Left kidney (tissue), 1 donor: ENCODE measurements at regions not wholly inside any gene's neighbourhood (a gene's known extent, or its start where the extent isn't known, plus 50 kb on each side); places are given as distances from the start of the nearest gene placed in this dataset.
"Not testable (repeated sequence)": the region's sequence is repeated elsewhere in the genome, so short reads cannot be mapped to it uniquely, and the experiment has no call there.

Experiments
- DNase-seq: peaks from one replicate; pipeline ENCODE4 v3.0.0-alpha.2; 2013

DNA sequence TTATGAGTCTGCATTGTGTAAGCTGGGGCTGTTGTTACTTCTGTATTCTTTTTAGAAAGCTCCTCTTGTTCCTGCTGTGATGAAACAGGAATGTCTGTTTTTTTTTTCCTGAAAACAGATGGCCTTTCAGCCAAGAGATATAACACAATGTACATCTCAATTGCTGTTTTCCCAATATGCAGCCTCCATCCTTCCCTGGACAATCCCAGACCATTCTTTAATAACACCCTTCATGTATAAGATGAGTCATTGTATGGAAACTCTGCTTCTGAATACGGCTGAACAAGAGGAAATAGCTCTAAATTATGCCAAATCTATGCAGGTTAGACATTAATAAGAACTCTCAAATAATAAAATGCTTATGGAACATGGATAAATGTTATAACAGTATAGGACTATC lies 60.2 kb upstream of the LRRC4C start:
- DNase-seq = no peak

DNA sequence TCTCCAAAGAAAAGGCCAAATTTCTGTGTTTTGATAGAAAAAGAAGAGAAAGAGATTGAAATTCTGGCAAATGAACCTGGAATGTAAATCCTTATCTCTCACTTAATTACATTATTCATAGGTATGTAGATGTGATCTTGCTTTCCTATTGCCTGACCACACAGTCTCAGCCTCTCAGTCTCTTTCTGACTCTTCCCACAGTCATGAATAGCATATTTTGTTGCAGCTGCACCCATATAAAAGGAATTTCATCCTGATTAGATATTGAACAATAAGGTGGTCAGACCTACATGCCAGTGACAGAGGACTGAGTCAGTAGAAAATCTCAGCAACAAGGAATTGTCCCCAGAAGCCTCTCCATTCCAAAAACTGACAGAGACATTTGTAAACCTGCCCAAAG lies 62.9 kb upstream of the LRRC4C start:
- no peak for DNase-seq

GRCh38 chr11:41522899-41523672 lies 63.6 kb upstream of the LRRC4C start:
- DNase-seq = no peak

- no peak for DNase-seq
These were observed 68.1 kb upstream of the LRRC4C start for GRCh38 chr11:41527530-41527929.

DNA sequence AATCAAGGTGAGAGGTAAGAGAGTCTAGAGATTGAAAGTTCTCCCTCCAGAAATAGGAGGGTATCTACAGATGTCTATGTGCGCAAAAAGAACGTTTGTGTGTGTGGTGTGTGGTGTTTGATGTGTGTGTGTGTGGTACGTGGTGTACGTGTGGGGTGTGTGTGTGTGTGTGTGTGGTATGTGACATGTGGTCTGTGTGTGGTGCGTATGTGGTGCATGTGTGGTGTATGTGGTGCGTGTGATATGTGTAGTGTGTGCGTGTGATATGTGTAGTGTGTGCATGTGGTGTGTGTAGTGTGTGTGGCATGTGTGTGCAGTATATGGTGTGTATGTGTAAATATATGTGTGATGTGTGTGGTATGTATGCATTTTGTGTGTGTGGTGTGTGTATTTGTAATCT lies 73.0 kb upstream of the LRRC4C start:
- DNase-seq = no peak

- DNase-seq = no peak
These were observed 74.3 kb upstream of the LRRC4C start for GRCh38 chr11:41533761-41534160.

GRCh38 chr11:41534391-41534790 lies 74.9 kb upstream of the LRRC4C start:
- DNase-seq = no peak

DNA sequence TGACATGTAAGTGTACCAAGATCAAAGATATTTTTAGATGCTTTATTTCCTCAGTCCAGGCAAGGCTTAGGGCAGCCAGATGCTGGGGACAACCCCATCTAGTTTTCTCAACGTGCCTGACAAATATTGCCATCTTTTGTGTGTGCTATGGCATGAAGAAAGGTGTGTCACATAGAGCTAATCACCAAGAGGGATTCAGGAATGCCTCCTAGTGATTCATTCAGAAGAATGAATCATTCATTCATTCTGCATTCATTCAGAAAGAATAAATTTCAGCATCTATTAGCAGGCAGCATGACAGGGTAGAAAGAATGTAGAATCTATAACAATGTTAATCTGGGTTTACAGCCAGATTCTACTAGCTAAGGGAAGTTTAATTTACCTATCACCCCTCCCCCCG lies 75.4 kb upstream of the LRRC4C start:
- DNase-seq = no peak

DNA sequence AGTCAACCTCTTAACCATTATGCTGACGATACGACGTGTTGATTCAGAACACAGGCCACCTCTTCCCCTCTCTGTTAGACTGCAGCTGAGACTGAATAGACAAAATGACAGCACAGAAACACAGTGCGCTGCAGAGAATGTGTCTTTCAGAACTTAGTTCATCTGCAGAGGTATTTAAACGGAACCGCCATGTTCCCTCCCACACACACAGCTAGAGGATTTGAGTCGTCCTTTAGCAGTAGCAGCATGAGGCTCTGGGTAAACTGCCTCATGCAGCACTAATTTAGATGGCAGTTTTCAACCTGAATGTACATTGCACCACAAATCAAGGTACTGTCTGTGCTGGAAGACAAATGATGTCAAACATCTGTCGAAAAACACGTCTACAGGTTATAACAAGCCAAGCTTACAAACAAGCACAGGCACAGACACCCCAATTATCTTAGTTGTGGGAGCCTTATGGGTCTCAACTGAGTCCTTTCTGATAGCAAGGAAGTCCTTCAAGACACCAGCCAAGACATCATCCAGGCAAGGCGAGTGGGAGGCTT lies 76.6 kb upstream of the LRRC4C start:
- DNase-seq = peak; percentile 26

DNA sequence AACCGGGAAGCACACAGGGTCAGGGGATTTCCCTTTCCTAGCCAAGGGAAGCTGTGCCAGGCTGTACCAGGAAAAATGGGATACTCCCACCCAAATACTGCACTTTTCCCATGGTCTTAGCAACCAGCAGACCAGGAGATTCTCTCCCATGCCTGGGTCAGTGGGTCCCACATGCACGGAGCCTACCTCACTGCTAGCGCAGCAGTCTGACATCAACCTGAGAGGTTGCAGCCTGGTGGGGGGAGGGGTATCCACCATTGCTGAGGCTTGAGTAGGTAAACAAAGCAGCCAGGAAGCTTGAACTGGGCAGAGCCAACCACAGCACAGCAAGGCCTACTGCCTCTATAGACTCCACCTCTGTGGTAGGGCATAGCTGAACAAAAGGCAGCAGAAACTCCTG lies 85.5 kb upstream of the LRRC4C start:
- DNase-seq = not testable (repeated sequence)

- DNase-seq = no peak
These were observed 119.1 kb upstream of the LRRC4C start for GRCh38 chr11:41578421-41579051.

GRCh38 chr11:41579546-41579945 lies 120.1 kb upstream of the LRRC4C start:
- no peak for DNase-seq

DNA sequence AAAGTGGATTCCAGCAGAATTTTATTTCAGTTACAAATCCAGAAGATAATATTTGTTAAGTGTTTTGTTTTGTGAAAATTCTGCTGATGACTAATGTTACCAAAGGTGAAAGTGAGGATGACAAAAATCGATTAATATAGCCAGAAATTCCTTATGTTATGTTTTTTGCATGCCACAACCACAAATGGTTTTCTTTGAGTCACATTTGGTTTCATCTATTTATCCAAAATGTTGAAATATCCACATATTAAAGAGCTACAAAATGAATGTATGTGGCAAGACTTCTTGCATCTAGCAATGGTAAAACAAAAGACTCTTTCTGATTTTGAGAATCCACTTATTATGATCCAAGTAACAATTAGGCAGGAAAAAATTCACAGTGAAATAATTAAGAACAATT lies 150.1 kb upstream of the LRRC4C start:
- no peak for DNase-seq

GRCh38 chr11:41612415-41612814 lies 153.0 kb upstream of the LRRC4C start:
- DNase-seq = no peak

- no peak for DNase-seq
These were observed 153.9 kb upstream of the LRRC4C start for GRCh38 chr11:41613326-41613725.

DNA sequence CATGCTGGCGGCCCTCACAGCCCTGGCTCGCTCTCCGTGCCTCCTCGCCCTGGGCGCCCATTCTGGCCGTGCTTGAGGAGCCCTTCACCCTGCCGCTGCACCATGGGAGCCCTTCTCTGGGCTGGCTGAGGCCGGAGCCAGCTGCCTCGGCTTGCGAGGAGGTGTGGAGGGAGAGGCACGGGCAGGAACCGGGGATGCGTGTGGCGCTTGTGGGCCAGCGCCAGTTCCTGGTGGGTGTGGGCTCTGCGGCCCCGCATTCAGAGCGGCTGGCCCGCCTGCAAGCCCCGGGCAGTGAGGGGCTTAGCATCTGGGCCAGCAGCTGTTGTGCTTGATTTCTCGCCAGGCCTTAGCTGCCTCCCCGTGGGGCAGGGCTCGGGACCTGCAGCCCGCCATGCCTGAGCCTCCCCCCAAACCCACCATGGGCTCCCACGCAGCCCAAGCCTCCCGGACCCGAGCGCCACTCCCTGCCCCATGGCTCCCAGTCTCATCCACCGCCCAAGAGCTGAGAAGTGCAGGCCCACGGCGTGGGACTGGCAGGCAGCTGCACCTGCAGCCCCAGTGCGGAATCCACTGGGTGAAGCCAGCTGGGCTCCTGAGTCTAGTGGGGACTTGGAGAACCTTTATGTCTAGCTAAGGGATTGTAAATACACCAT lies 163.4 kb upstream of the LRRC4C start:
- no peak for DNase-seq

DNA sequence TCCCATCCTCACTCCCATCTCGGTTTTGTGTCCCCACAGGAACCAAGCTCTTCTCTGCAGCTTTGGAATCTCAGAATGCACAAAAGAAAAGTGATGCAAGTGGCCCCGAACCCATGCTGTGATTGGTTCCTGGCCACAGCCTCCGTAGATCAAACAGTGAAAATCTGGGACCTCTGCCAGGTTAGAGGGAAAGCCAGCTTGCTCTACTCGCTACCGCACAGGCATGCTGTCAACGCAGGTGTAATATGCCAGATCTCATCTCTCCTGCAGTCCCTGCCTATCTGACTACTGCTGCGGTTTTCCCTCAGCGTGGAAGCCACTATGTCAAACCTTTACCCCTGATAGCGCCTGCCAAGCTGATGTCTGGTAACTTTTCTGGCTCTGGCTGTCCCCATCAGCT lies 200.5 kb upstream of the LRRC4C start:
- no peak for DNase-seq

DNA sequence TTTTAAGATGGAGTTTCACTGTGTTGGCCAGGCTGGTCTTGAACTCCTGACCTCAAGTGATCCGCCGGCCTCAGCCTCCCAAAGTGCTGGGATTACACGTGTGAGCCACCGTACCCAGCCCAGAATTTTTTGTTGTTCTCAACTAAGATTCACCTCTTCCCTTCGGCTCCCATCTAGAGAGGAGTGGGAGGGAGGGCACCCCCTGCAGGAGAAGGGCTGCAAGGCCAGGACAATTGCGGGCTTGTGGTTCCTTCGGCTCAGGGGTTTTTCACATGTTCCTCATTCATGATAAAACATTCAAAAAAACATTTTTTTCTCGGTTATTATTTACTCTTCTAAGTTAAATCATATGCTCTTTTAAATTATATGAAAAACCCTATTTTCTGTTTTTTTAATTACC lies 201.1 kb upstream of the LRRC4C start:
- DNase-seq = no peak

GRCh38 chr11:41665441-41666360 lies 206.2 kb upstream of the LRRC4C start:
- no peak for DNase-seq

- no peak for DNase-seq
These were observed 207.7 kb upstream of the LRRC4C start for GRCh38 chr11:41666951-41667653.

DNA sequence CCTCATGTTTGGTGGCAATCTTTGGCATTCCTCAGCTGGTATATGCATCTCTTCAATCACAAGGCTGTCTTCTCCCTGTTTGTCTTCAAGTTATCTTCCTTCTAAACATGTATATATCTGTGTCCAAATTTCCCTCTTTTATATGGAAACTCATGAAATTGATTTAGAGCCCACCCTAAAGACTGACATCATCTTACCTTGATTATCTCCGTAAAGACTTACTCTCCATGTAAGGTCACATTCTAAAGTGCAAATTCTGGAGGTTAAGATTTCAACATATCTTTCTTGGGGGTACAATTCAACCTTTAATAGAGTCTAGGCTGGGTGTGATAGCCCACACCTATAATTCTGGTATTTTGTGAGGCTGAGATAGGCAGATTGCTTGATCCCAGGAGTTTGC lies 215.8 kb upstream of the LRRC4C start:
- DNase-seq = no peak
